ENCODE measurements at regions not wholly inside any gene's neighbourhood (a gene's known extent, or its start where the extent isn't known, plus 50 kb on each side); places are given as distances from the start of the nearest gene placed in this dataset.

- ATAC-seq (replicated peaks in 1 of 4) (no peak), DNase-seq (no peak)
- ChIA-PET POLR2A (interaction anchor here in 1 of 2 donors (0.6 kb wide), 1 partner anchor 1110 kb away, joined by 6 read pairs; no protein-coding TSS in a partner anchor), CTCF (no interaction called here)
- Mint-ChIP-seq H3K27me3 (peaks cover 0 to 13% of the 10 kb centered on the region in 2 donors), H3K4me1 (no peaks in the 10 kb centered on the region), H3K36me3 (no peaks in the 10 kb centered on the region), H3K9me3 (peaks cover 0 to 3% (median 0%) of the 10 kb centered on the region in 3 donors), H3K4me3 (no peak overlapping the region), H3K27ac (no peak overlapping the region)
- Histone ChIP-seq H3K27me3 (replicated peaks in 1 of 2; ENCODE audit: control insufficient read depth in 2 of 2, extremely low read depth in 1 of 2, insufficient read depth in 2 of 2, low read length in 1 of 2) (no peaks in the 10 kb centered on the region), H3K36me3 (ENCODE audit: control insufficient read depth in 2 of 2, extremely low read depth in 1 of 2, insufficient read depth in 1 of 2, low read length in 1 of 2) (no peaks in the 10 kb centered on the region), H3K4me3 (ENCODE audit: control insufficient read depth in 1 of 2, extremely low read depth in 1 of 2, low read length in 1 of 2) (no peak overlapping the region), H3K9me3 (no peaks in the 10 kb centered on the region), H3K27ac (ENCODE audit: low read length) (no peak overlapping the region), H3K4me1 (ENCODE audit: control insufficient read depth in 1 of 2, extremely low read depth in 1 of 2, insufficient read depth in 2 of 2, low read length in 2 of 2) (no peaks in the 10 kb centered on the region)
- WGBS (ENCODE audit: insufficient coverage): no CpG with 5 or more reads among the region's 4 CpGs
Measured at GRCh38 chr13:110070046-110070445, 236.9 kb downstream of the COL4A1 start.

GRCh38 chr13:110068176-110068473, 238.8 kb downstream of the COL4A1 start:
- no peak for ATAC-seq (replicated peaks in 1 of 4)
- Mint-ChIP-seq H3K27me3 (peaks cover 0 to 13% of the 10 kb centered on the region in 2 donors), H3K4me1 (no peaks in the 10 kb centered on the region), H3K36me3 (no peaks in the 10 kb centered on the region), H3K27ac (no peak overlapping the region), H3K4me3 (no peak overlapping the region), H3K9me3 (peaks cover 0 to 3% (median 0%) of the 10 kb centered on the region in 3 donors)
- 92% methylated on average over 3 of the region's 3 CpGs for WGBS (ENCODE audit: insufficient coverage)
- ChIA-PET CTCF (no interaction called here), POLR2A (no interaction called here)
- H3K27ac ChIP-seq (ENCODE audit: low read length): no peak overlapping the region
- no peak for DNase-seq
- no peak overlapping the region for H3K4me3 ChIP-seq (ENCODE audit: control insufficient read depth in 1 of 2, extremely low read depth in 1 of 2, low read length in 1 of 2)
- no peaks in the 10 kb centered on the region for H3K36me3 ChIP-seq (ENCODE audit: control insufficient read depth in 2 of 2, extremely low read depth in 1 of 2, insufficient read depth in 1 of 2, low read length in 1 of 2)
- H3K27me3 ChIP-seq (replicated peaks in 1 of 2; ENCODE audit: control insufficient read depth in 2 of 2, extremely low read depth in 1 of 2, insufficient read depth in 2 of 2, low read length in 1 of 2): no peaks in the 10 kb centered on the region
- no peaks in the 10 kb centered on the region for H3K4me1 ChIP-seq (ENCODE audit: control insufficient read depth in 1 of 2, extremely low read depth in 1 of 2, insufficient read depth in 2 of 2, low read length in 2 of 2)
- H3K9me3 ChIP-seq: no peaks in the 10 kb centered on the region

- H3K4me3 ChIP-seq (ENCODE audit: control insufficient read depth in 1 of 2, extremely low read depth in 1 of 2, low read length in 1 of 2): no peak overlapping the region
- ATAC-seq (replicated peaks in 1 of 4) (no peak), DNase-seq (no peak)
- H3K36me3 ChIP-seq (ENCODE audit: control insufficient read depth in 2 of 2, extremely low read depth in 1 of 2, insufficient read depth in 1 of 2, low read length in 1 of 2): no peaks in the 10 kb centered on the region
- POLR2A ChIA-PET: no interaction called here
- H3K9me3 ChIP-seq: no peaks in the 10 kb centered on the region
- H3K27me3 ChIP-seq (replicated peaks in 1 of 2; ENCODE audit: control insufficient read depth in 2 of 2, extremely low read depth in 1 of 2, insufficient read depth in 2 of 2, low read length in 1 of 2): no peaks in the 10 kb centered on the region
- WGBS (ENCODE audit: insufficient coverage): no CpG with 5 or more reads among the region's 6 CpGs
- peaks cover 0 to 13% of the 10 kb centered on the region in 2 donors for H3K27me3 Mint-ChIP-seq
- CTCF ChIA-PET: no interaction called here
- H3K4me3 Mint-ChIP-seq: no peak overlapping the region
- H3K9me3 Mint-ChIP-seq: peaks cover 0 to 3% (median 0%) of the 10 kb centered on the region in 3 donors
- no peaks in the 10 kb centered on the region for H3K36me3 Mint-ChIP-seq
- H3K4me1 ChIP-seq (ENCODE audit: control insufficient read depth in 1 of 2, extremely low read depth in 1 of 2, insufficient read depth in 2 of 2, low read length in 2 of 2): no peaks in the 10 kb centered on the region
- no peaks in the 10 kb centered on the region for H3K4me1 Mint-ChIP-seq
- H3K27ac Mint-ChIP-seq: no peak overlapping the region
- no peak overlapping the region for H3K27ac ChIP-seq (ENCODE audit: low read length)
Measured at GRCh38 chr13:110067355-110068175, 239.4 kb downstream of the COL4A1 start.

- no peaks in the 10 kb centered on the region for H3K36me3 ChIP-seq (ENCODE audit: control insufficient read depth in 2 of 2, extremely low read depth in 1 of 2, insufficient read depth in 1 of 2, low read length in 1 of 2)
- no peaks in the 10 kb centered on the region for H3K4me1 ChIP-seq (ENCODE audit: control insufficient read depth in 1 of 2, extremely low read depth in 1 of 2, insufficient read depth in 2 of 2, low read length in 2 of 2)
- POLR2A ChIA-PET: no interaction called here
- CTCF ChIA-PET: no interaction called here
- Mint-ChIP-seq H3K4me3 (no peak overlapping the region), H3K4me1 (no peaks in the 10 kb centered on the region), H3K9me3 (peaks cover 0 to 3% (median 0%) of the 10 kb centered on the region in 3 donors), H3K27me3 (peaks cover 0 to 13% of the 10 kb centered on the region in 2 donors), H3K36me3 (no peaks in the 10 kb centered on the region), H3K27ac (no peak overlapping the region)
- H3K4me3 ChIP-seq (ENCODE audit: control insufficient read depth in 1 of 2, extremely low read depth in 1 of 2, low read length in 1 of 2): no peak overlapping the region
- no peaks in the 10 kb centered on the region for H3K9me3 ChIP-seq
- no peaks in the 10 kb centered on the region for H3K27me3 ChIP-seq (replicated peaks in 1 of 2; ENCODE audit: control insufficient read depth in 2 of 2, extremely low read depth in 1 of 2, insufficient read depth in 2 of 2, low read length in 1 of 2)
- 98% methylated on average over 3 of the region's 9 CpGs for WGBS (ENCODE audit: insufficient coverage)
- no peak overlapping the region for H3K27ac ChIP-seq (ENCODE audit: low read length)
- no peak for ATAC-seq (replicated peaks in 1 of 4)
- DNase-seq: no peak
Measured at GRCh38 chr13:110065780-110066179, 241.2 kb downstream of the COL4A1 start.

GRCh38 chr13:110063490-110064421, 243.2 kb downstream of the COL4A1 start:
- Histone ChIP-seq H3K27ac (ENCODE audit: low read length) (no peak overlapping the region), H3K4me3 (ENCODE audit: control insufficient read depth in 1 of 2, extremely low read depth in 1 of 2, low read length in 1 of 2) (no peak overlapping the region), H3K36me3 (ENCODE audit: control insufficient read depth in 2 of 2, extremely low read depth in 1 of 2, insufficient read depth in 1 of 2, low read length in 1 of 2) (no peaks in the 10 kb centered on the region), H3K9me3 (no peaks in the 10 kb centered on the region), H3K4me1 (ENCODE audit: control insufficient read depth in 1 of 2, extremely low read depth in 1 of 2, insufficient read depth in 2 of 2, low read length in 2 of 2) (no peaks in the 10 kb centered on the region), H3K27me3 (replicated peaks in 1 of 2; ENCODE audit: control insufficient read depth in 2 of 2, extremely low read depth in 1 of 2, insufficient read depth in 2 of 2, low read length in 1 of 2) (no peaks in the 10 kb centered on the region)
- H3K4me3 Mint-ChIP-seq: no peak overlapping the region
- CTCF ChIA-PET: no interaction called here
- ATAC-seq (replicated peaks in 1 of 4) (no peak), DNase-seq (no peak)
- WGBS (ENCODE audit: insufficient coverage): 80% methylated on average over 1 of the region's 9 CpGs
- H3K27me3 Mint-ChIP-seq: peaks cover 0 to 3% of the 10 kb centered on the region in 2 donors
- no peak overlapping the region for H3K27ac Mint-ChIP-seq
- no peaks in the 10 kb centered on the region for H3K9me3 Mint-ChIP-seq
- no peaks in the 10 kb centered on the region for H3K4me1 Mint-ChIP-seq
- POLR2A ChIA-PET: interaction anchor here in 1 of 2 donors (0.5 kb wide), 1 partner anchor 1472 kb away, joined by 7 read pairs; no protein-coding TSS in a partner anchor
- H3K36me3 Mint-ChIP-seq: no peaks in the 10 kb centered on the region

GRCh38 chr13:110062777-110063442, 244.0 kb downstream of the COL4A1 start:
- Histone ChIP-seq H3K4me3 (ENCODE audit: control insufficient read depth in 1 of 2, extremely low read depth in 1 of 2, low read length in 1 of 2) (no peak overlapping the region), H3K9me3 (no peaks in the 10 kb centered on the region), H3K4me1 (ENCODE audit: control insufficient read depth in 1 of 2, extremely low read depth in 1 of 2, insufficient read depth in 2 of 2, low read length in 2 of 2) (no peaks in the 10 kb centered on the region), H3K27me3 (replicated peaks in 1 of 2; ENCODE audit: control insufficient read depth in 2 of 2, extremely low read depth in 1 of 2, insufficient read depth in 2 of 2, low read length in 1 of 2) (no peaks in the 10 kb centered on the region), H3K36me3 (ENCODE audit: control insufficient read depth in 2 of 2, extremely low read depth in 1 of 2, insufficient read depth in 1 of 2, low read length in 1 of 2) (no peaks in the 10 kb centered on the region), H3K27ac (ENCODE audit: low read length) (no peak overlapping the region)
- no peak overlapping the region for H3K4me3 Mint-ChIP-seq
- no peaks in the 10 kb centered on the region for H3K9me3 Mint-ChIP-seq
- no peaks in the 10 kb centered on the region for H3K4me1 Mint-ChIP-seq
- no peaks in the 10 kb centered on the region for H3K36me3 Mint-ChIP-seq
- peaks cover 0 to 3% of the 10 kb centered on the region in 2 donors for H3K27me3 Mint-ChIP-seq
- WGBS (ENCODE audit: insufficient coverage): 89% methylated on average over 16 of the region's 19 CpGs
- no peak for ATAC-seq (replicated peaks in 1 of 4)
- ChIA-PET CTCF (no interaction called here), POLR2A (interaction anchor here in 1 of 2 donors (0.5 kb wide), 1 partner anchor 1471 kb away, joined by 7 read pairs; no protein-coding TSS in a partner anchor)
- DNase-seq: no peak
- no peak overlapping the region for H3K27ac Mint-ChIP-seq

Data from T-cell (primary cell).